Left colon (tissue), 2 donors: ENCODE measurements at regions not wholly inside any gene's neighbourhood (a gene's known extent, or its start where the extent isn't known, plus 50 kb on each side); places are given as distances from the start of the nearest gene placed in this dataset.

Experiments
- ATAC-seq: fragments of 200-7000 bp; cut with Tn5 transposase; one replicate; pipeline ENCODE4 v1.9.1; 2020; ENCODE audit warnings: mild to moderate bottlenecking, moderate library complexity
- DNase-seq, 2 donors: peaks; one replicate each; pipeline ENCODE4 v3.0.0-alpha.2; 2020
- intact Hi-C, 2 donors: fragments of 100-400 bp; cut with DNase I in 1 of 2; cut with micrococcal nuclease in 1 of 2; formaldehyde crosslinking; loops; one replicate each; pipeline versions ENCODE4 v1.11.2 to v1.14.0; 2022; cut with DNase I, micrococcal nuclease
- donor health status: DM: no; HTN: no; CAD: no.
- donor health status: DM: yes; HTN: yes; CAD: no.

DNA sequence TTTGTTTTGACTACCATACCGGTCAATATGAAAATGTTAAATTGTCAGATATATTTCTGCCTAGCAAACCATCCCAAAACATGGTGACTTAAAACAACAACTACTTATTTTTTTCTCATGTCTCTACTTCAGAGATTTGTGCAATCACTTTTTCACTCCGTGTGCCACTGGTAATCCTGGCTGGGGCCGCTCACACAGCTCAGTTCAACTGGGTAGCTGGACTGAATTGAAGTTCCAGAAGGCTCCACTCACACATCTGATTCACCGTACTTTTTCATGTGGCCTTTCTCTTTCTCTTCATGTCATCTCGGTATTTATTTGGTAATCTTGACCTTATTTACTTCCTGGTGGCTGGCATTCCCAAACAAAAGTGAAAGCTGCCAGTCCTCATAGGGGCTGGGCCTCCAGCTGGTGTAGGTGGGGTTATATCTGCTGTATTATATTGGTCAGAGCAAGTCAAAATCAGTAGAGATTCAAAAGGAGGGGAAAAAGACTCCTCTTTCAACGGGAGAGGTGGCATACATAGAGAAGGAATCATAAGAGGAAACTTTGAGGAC, 513.9 kb upstream of the NXPH2 start:
- intact Hi-C loops = no loop called here
- no peak for DNase-seq
- no peak for ATAC-seq

DNA sequence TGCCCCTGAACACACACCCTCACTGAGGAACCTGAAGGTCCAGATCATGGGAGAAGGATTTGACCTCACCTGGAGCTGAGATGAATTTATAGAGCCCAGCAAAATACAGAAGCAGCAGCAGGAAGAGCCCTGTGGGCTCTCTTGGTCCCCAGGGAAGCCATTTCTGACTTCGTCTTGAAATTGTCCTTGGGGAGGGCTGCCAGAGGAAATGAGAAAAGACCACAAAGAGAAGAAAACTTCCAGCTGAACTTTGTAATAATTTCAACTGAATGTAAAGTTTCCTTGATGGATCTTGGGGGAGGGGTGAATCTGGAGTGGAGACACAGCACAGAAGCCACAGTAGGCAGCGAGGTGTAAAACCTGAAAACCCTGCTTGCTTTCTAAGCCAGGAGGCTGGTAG, 500.9 kb upstream of the NXPH2 start:
- intact Hi-C loops = no loop called here
- ATAC-seq (no peak), DNase-seq (no peak)

DNA sequence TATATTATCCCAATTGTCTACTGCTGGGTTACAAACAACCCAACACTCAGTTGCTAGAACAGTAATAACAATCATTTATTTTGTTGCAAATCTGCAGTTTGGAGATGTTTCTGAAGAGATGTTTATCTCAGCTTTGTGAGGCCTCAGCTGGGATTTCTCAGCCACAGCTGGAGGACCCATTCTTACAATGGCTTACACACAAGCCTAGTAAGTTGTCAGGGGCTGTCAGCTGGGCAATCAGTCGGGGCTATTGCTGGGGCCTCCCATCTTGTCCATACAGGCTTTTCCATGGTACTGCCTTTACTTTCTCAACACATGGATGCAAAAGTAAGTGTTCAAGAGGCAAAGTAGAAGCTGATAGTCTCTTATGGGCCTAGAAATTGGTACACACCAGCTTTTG, 491.7 kb upstream of the NXPH2 start:
- ATAC-seq (no peak), DNase-seq (no peak)
- intact Hi-C loops = no loop called here

DNA sequence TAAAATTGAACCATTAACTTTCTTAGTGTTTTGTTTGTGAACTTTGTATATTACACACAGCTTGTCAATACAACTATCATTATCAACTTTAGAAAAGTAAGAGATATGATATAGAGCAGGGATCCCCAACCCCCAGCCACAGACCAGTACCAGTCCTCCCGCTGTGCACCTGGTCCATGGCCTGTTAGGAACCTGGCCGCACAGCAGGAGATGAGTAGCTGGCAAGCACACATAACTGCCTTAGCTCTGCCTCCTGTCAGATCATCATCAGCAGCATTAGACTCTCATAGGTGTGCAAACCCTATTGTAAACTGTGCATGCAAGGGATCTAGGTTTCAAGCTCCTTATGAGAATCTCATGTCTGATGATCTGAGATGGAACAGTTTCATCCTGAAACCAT, 491.0 kb upstream of the NXPH2 start:
- intact Hi-C loops = no loop called here
- no peak for ATAC-seq

DNA sequence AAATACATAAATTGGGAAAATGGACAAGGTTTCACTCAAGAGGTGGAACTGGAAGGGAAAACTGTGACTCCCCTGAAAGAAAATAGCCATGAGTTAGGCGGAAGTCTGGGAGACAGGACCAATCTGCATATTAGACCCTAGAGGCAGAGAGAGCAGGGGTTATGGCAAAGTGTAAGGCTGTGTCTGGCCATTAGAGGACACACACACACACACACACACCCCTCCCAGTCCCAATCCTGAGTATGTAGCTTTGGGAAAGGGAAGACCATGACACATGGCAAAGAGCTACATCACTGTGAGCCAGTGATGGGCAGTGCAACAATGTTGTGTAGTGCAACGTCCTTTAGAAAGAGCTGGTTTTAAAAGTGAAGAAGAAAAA, 479.9 kb upstream of the NXPH2 start:
- intact Hi-C loops = no loop called here
- DNase-seq (no peak), ATAC-seq (no peak)

More for the DNA sequence above, 491.0 kb upstream of the NXPH2 start:
- no peak for DNase-seq

DNA sequence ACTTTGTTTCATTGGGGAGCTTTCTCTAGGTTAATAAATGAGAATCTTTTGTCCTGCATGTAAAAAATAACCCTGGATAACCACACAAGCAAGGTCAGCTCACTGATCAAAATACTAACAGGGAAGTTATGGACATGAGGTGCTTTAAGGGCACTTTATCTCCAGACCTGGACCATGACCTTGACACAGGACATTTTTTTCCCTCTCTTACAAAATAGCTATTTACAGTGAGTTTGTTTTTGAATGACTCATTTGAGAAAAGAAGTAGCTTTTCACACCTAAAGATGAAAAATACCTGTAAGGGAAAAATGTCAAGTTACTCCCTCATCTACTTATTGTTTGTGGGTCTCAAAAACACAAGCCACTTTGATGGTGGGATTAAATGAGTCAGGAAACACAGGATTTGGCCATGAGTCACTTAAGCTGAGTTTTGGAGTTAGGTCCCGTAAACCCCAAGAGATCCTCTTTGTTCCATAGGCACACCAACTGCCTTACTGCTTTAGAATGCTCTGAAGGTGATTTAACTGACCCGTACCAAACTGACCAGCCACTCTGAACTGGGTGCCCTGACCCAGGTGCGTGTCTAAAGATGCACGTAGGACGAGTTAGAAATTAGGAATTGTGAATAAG, 479.3 kb upstream of the NXPH2 start:
- no peak for DNase-seq
- no peak for ATAC-seq
- intact Hi-C loops = no loop called here

DNA sequence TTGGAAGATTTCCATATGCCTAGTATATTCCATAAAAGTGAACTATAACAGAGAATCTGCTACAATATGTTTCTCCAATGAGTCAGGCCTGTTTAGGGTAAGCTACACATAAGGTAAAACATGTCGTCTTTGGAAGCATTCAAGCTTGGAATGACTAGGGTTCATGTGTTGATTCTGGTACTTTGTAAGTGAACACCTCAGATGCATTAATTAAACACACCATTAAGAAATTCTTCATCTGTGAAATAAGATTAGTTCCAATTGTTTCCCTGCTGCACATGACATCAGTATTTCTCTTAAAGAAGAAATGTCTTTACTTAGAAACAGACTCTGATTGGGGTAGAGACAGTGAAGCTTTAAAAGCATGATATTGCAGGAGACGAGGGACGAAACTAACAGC, 461.1 kb upstream of the NXPH2 start:
- DNase-seq (no peak), ATAC-seq (no peak)
- intact Hi-C loops = no loop called here

DNA sequence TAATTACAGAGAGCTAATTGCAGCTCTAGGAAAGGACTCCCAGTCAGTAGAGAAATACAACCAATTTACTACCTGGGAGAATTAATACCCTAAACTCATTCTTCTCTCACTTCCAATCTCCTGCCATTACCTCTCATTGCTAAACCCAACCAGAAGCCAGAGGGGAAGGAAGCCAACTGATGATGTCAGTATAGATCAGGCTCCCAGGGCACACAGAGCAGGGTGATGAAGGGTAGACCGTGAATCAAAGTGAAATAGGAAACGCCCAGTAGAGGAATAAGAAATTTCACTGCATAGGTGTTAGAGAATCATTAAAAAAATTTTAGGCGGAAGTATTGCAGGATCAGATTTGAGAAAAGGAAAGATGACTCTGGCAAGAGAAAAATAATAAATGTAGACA, 456.8 kb upstream of the NXPH2 start:
- intact Hi-C loops = no loop called here
- ATAC-seq (no peak), DNase-seq (no peak)

DNA sequence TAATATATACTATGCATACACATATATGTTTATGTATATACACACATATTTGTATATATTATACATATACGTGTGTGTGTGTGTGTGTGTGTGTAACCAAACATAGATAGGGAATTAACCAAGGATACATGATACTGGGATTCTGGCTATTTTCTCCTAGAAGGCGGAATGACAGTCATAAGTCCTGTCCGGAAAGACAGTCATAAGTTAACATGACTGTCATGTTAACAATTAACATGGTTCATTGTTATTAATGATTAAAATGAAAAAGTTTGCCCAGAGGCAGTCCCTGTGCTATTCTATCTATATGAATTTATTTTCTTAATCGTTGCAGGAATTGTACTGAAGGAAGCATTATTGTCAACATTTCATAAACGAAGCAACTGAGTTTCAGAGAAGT, 450.7 kb upstream of the NXPH2 start:
- ATAC-seq = no peak
- intact Hi-C loops = no loop called here

DNA sequence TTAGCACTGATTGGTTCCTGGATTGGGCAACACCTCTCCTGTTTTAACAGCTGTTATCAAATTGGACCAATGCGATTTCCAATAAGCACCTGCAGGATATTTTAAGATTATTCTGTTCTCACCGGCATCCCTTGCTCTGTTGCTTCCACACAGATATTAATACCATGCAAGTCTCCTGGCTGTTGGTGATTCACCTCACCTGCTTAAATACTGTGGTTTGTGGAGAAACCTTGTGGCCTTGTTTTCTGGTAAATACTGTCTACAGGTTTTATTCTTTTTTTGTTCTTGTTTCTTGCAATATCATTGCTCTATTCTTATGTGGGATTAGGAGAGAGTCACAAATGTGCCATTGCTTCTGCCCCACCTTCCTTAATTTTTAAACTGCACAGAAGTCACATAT, 448.1 kb upstream of the NXPH2 start:
- DNase-seq = no peak
- ATAC-seq = no peak
- intact Hi-C loops = no loop called here

More for the DNA sequence above, 450.7 kb upstream of the NXPH2 start:
- no peak for DNase-seq

DNA sequence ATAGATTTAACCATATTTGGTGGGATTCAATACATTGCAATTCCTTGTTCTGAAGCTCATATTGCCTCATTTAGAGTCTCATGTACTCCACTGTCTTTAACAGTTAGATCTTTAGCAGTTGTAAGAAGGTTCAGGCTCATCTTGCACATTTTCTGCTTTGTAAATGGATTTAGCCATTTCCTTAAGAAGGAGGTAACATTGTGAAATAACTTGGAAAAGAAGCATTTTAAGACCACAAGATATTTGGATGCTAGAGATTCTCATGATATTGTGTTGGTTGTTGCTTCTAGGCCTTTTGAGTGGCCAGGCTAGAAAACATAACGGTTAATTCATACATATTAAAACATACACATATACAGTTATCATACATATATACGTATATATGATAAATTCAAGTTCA, 445.8 kb upstream of the NXPH2 start:
- ATAC-seq = no peak
- intact Hi-C loops = no loop called here
- no peak for DNase-seq

DNA sequence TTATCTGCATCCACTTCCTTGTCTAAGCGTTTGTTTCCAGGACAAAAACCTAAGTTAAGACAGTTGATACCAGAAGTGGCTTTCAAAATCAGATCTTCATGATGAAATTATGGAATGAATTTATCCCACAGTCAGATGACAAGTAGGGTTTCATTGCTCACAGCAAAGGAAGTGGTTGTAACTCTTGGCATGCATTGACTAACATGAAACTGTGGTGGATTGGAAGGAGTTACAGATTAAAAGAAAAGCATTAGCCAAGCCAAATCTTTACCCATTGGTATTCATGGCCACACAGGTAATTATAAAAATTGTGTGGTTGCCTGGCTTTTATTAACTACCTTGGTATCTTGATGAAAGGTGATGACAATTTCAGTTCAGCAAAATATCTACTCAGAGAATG, 438.0 kb upstream of the NXPH2 start:
- ATAC-seq (no peak), DNase-seq (no peak)
- intact Hi-C loops = no loop called here

DNA sequence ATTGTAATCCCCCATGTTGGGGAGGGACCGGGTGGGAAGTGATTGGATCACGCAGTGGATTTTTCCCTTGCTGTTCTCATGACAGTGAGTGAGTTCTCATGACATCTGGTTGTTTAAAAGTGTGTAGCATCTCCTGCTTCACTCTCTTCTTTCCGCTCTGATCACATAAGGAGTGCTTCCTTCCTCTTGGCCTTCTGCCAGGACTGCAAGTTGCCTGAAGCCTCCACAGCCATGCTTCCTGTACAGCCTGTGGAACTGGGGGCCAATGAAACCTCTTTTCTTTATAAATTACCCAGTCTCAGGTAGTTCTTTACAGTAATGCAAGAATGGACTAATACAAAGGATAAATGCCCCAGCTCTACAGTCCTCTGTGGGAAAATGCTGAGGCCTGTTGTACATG, 437.5 kb upstream of the NXPH2 start:
- DNase-seq = no peak
- intact Hi-C loops = no loop called here
- ATAC-seq = no peak

DNA sequence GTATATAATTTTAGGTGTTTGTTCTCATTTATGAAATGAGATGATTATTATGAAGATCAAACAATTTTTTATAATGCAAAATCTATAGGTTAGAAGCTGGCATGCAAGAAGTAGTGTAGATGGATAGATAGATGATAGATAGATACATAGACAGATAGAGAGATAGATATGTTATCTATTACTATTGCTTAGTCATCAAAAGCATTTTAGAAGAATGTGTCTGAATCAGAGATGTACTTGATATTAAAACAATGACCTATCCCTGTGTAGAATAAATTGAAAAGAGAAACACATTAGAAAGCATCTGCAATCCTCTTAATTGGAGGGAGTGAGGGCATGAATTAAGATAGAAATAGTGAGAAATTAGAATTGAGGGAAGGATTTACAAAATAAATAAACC, 436.2 kb upstream of the NXPH2 start:
- ATAC-seq = no peak
- DNase-seq = no peak
- intact Hi-C loops = no loop called here

DNA sequence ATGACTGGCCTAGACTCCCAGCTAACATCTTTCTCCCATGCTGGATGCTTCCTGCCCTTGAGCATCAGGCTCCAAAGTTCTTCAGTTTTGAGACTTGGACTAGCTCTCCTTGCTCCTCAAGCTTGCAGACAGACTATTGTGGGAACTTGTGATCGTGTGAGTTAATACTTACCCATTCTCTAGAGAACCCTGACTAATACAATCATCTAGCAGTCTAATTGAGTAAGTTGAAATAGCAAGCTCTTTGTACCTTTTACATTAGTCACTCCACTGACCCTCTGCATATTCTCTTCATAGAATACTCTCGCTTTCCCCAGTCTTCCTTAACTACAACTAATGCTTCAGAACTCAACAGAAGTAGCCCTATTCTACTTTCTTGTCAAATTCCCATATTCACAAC, 434.6 kb upstream of the NXPH2 start:
- intact Hi-C loops = no loop called here
- ATAC-seq (no peak), DNase-seq (no peak)

DNA sequence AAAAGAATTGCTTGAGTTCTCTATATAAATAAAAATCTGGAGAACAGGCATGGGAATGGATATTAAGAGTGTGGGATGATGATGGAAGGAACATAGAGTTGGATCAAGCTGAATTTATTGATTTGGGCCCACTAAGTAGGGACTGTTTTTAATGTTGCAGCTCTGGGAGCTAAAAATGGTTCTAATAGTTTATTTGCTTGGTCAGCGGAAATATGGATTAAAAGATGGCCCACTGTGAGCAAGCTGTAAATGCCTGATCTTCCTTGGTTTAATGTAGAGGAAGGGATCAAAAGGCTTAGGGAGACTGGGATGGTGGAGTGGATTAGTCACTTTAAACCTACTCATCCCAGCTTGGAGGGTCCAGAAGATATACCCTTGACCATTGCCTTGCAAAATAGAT, 429.4 kb upstream of the NXPH2 start:
- DNase-seq (no peak), ATAC-seq (no peak)
- intact Hi-C loops = no loop called here

DNA sequence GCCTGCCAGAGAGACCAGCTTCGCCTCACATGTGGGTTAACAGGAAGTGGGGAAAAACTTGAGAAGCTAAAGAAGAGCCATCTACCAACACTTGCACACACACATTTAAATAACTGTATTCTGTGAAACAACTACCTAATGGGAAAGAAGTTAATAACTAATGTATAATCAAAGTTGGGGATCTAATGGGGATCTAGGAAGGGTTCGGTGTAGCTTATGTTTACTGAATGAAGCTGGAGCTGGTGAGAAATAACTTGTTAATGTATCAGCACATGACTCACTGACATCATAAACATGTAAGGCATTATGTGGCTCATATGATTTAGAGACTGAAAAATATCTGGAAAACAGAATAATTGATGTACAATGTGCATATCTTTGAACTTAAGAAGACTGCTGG, 421.3 kb upstream of the NXPH2 start:
- no peak for ATAC-seq
- intact Hi-C loops = no loop called here

DNA sequence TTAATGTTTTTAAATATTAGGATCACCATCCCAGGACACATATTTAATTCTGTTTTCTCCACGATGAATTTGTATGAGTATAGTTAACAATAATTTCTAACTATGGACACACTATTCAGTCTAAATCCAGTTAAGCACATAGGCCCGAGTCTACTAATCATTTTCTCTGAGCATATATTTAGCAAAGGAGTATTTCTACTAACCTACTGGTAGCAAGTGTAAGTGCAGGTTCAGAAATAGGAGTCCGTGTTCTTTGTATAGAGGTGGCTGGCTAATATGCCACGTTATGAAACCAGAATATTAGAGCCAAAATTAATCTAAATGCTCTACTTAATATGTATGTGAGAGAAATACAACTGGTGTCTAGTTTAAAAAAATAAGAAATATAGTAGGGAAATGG, 416.6 kb upstream of the NXPH2 start:
- intact Hi-C loops = no loop called here
- ATAC-seq = no peak
- DNase-seq = no peak

More for the DNA sequence above, 421.3 kb upstream of the NXPH2 start:
- no peak for DNase-seq

DNA sequence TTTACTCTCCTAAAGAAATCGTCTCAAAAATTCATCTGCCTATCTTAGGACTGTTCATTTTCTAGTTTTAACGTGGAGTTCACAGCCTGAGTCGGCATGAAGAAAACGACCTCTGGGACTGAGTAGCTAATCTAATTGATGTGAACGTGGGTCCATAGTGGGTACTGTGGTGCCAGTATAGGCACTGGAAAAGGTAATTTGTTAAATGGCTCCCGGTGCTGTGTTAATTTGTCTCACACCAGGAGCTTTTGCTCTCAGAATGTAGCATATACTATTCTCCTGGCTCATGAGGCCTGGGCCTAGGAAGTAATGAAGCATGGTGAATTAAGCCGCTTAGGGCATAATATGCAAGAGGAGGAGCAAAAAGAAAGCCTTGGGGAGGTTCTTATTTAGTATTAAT, 414.4 kb upstream of the NXPH2 start:
- no peak for ATAC-seq
- intact Hi-C loops = no loop called here
- no peak for DNase-seq

DNA sequence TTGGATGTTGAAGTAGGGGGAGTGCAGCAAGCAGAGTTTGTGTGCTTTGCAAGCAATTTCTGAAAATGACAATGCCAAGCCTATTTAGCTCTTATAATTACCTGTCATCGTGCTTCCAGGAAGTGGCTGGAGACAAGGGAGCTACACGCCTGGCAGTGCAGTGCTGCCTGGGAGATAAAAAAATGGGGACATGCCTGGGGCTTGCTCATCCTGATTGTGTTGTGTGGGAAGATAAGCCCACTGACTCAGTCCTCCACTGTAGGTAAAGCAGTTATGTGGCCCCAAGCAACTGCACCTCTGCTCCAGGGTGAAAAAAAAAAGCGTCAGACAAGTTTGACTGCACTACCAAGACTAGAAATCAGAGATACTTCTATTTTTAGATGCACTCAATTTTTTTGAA, 396.9 kb upstream of the NXPH2 start:
- no peak for ATAC-seq
- intact Hi-C loops = no loop called here

DNA sequence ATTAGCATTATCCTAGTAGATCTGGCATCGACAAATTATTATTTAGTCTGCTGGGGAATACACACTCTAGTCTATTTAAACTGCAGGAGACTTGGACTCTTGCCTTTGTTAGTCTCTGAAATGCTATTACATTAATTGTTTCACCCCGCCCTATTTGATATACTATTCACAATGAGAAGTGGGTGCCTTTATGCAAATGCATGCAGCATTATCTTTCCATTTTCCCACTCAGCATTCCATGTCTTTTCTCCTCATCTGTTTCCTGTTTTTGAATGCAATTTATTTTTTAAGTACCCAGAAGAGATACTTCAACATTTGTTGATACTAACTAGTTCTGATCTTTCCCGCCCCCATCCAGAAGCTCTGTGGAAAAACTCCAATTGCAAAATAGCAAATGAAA, 395.3 kb upstream of the NXPH2 start:
- intact Hi-C loops = no loop called here
- DNase-seq = no peak
- ATAC-seq = no peak

More for the DNA sequence above, 396.9 kb upstream of the NXPH2 start:
- no peak for DNase-seq
